ENCODE measurements at regions not wholly inside any gene's neighbourhood (a gene's known extent, or its start where the extent isn't known, plus 50 kb on each side); places are given as distances from the start of the nearest gene placed in this dataset.

DNA sequence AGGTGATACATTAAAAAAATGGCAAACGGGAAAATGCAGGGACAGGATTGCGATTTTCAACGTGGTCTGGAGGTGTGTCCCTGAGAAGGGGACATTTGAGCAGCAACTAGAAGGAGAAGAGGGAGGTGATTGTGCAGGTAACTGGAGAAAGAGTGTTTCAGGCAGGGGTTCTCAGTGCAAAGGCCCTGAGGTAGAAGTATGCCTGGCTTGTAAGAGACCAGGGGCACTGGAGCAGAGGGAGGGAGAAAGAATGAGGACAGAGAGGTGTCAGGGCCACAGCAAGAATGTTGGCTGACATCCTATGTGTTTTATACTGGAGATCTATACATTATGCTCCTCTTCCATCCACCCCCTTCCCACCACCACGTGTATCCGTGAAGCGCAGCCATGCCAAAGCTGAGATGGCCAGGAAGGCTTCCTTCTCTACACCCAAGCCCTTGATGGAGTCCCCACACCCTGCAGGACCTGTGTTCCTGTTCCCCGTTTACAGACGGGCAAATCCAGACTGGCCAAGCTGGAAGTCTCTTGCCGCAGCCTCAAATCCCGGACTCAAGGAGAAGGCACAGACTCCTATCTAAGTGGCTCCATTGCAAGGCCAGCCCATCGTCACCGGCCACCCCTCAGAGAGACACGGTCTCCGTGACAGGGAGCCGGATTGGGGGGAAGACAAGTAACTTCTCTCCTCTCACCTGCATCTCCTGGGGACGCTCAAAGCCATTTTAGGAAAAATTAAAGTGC lies 416.1 kb downstream of the MN1 start:
- DNase-seq (ENCODE audit: low read depth in 2 of 2), result no peak

GRCh38 chr22:27386186-27386585 lies 415.4 kb downstream of the MN1 start:
- DNase-seq (ENCODE audit: low read depth in 2 of 2), result no peak

DNA sequence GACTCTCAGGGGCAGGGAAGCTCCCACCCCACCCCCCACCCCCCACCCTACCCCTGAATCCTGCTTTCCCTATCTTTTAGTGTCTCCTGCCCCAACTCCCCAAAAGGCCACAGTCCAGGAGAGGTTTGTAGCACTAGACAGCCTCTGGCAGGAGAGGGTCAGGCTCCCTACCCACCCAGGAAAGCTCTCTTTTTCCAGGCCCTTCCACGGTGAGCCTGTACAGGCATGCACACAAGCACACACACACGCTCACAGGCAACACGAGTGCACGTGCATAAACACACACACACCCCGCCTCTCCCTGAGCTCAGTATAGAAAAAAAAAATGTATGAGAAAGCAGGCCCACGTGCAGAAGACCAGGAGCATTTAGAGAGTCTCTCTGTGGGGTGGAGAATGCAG lies 414.0 kb downstream of the MN1 start:
- no peak for DNase-seq (ENCODE audit: low read depth in 2 of 2)

DNA sequence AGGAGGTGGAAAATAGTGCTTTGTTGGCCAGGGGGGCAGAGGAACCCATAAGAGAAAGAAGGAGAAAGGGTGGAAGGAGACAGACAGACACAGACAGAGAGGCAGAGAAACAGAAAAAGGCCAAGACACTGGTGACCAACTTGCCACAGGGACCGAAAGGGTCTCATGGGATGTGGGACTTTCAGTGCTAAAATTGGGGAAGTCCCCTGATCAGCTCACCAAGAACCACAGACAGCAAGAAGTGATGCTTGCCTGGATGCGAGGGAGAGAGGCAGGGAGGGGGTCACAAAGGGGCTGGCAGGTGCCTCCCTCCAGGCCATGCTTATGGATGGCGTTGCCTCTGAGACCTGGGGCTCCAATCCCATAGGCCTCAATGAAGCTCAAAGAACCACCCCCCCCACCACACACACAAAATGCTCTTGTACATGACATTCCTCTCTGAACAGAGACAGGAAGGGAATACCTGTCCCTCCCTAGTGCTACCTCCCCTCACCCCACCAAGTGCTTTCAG lies 413.4 kb downstream of the MN1 start:
- DNase-seq (ENCODE audit: low read depth in 2 of 2), result no peak

DNA sequence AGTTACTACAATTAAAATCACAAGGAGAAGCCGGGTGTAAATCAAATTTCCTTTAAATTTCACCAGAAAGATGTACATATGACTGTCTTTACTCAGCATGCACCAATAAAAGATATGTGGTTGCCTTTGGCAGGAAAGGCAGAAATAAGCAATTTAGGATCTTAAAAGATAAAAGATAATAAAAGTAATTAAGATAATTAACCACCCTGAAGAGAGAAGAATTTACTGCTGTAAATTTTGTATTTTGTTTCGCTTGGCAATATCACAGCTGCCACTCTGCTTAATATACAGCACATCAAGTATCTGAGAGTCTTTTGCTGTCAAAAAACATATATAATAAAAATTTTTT lies 411.9 kb downstream of the MN1 start:
- DNase-seq (ENCODE audit: low read depth in 2 of 2), result no peak

- DNase-seq (ENCODE audit: low read depth in 2 of 2), result no peak
Measured at GRCh38 chr22:27391092-27391770, 410.3 kb downstream of the MN1 start.

- DNase-seq (ENCODE audit: low read depth in 2 of 2), result no peak
Measured at GRCh38 chr22:27393371-27393770, 408.2 kb downstream of the MN1 start.

DNA sequence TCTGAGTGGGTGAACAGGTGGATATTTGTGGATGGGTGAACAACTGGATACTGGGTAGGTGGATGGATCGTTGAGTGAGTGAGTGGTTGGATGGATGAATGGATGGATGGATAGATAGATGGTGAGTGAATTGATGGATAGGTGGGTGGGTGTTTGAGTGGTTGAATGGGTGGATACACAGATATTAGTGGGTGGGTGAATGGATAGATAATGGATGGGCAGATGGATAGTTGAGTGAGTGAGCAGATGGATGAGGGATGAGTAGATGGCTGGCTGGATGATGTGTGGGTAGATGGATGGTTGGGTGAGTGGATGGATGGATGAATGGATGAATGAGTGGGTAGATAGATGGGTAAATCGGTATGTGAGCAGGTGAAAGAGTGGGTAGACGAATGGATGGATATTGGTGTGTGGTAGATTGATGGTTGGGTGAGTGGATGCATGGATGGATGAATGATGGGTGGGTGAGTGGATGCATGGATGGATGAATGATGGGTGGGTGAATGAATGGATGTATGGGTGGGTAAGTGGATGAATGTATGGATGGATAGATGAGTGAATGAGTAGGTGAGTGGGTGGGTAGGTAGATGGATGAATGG lies 406.7 kb downstream of the MN1 start:
- no peak for DNase-seq (ENCODE audit: low read depth in 2 of 2)

DNA sequence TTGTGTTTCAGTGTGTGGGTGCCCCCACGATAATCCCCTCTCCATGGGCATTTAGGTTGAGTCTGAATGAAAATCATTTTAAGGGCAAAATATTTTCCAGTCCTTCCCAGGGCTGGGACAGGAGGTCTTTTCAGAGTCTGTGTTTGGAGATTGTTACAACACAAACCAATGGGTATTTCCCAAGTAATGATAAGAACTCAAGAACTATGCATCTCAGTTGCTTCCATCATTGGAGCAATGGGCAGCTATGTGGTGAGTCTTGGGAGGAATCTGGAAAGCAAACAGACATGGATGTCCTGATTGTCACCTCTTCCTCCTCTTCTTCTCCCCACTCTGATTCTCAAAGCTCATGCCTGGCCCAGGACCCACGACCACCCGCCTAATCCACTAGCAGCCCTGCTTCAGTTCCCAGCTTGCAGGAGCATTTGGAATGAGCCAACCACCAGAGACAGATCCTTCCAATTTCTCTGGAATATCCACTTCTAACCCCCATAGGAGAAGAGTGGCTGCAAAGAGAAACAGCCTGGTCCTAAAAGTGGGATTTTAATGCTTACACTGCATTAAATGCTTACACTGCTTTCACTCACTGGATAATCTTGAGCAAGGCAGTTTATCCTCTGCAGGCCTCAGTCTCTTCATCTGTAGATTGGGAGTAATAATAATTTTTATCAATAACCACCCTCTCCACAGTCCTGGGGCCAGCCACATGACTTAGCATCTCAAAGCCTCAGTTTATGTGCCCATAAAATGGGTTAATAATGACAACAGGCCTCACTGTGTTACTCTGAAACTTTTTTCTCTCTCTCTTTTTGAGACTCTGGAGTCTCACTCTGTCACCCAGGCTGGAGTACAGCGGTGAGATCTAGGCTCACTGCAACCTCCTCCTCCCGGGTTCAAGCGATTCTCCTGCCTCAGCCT lies 404.3 kb downstream of the MN1 start:
- DNase-seq (ENCODE audit: low read depth in 2 of 2), result no peak

- no peak for DNase-seq (ENCODE audit: low read depth in 2 of 2)
Measured at GRCh38 chr22:27397954-27398342, 403.6 kb downstream of the MN1 start.

- DNase-seq (ENCODE audit: low read depth in 2 of 2), result no peak
Measured at GRCh38 chr22:27399161-27399560, 402.4 kb downstream of the MN1 start.

DNA sequence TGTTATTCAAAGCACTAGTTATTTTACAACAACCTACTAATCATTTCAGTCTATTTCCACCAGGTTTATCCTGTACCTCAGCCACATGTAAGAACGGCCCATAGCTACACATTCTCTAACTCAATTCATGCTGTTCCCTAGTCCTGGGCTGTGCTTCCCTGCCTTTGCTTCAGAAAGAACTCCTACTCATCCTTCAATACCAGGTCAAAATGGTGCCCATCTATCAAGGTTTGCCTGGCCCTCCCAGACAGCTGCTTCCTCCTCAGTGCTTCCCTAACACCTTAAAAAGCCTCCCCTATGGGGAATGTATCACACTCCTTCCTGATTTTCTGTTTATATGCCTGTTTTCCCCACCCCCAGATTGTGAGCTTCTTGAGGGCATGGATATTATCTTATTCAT lies 400.7 kb downstream of the MN1 start:
- no peak for DNase-seq (ENCODE audit: low read depth in 2 of 2)

DNA sequence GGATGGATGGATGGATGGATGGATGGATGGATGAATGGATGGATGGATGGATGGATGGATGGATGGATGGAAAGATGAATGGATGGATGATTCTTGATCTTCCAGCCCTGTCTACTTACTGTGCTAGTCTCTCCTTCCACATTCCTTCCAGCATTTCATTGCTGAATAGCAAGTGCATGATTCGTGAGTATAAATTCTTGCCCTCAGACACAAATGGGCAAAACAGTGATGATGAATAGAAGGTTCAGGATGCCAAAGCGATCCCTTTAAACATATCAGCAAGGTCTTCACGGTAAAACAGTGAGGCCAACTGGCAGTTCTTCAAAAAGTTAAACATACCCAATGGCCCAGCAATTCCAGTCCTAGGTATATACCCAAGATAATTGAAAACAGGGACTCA lies 400.2 kb downstream of the MN1 start:
- DNase-seq (ENCODE audit: low read depth in 2 of 2), result no peak

- DNase-seq (ENCODE audit: low read depth in 2 of 2), result no peak
Measured at GRCh38 chr22:27404441-27404840, 397.1 kb downstream of the MN1 start.

DNA sequence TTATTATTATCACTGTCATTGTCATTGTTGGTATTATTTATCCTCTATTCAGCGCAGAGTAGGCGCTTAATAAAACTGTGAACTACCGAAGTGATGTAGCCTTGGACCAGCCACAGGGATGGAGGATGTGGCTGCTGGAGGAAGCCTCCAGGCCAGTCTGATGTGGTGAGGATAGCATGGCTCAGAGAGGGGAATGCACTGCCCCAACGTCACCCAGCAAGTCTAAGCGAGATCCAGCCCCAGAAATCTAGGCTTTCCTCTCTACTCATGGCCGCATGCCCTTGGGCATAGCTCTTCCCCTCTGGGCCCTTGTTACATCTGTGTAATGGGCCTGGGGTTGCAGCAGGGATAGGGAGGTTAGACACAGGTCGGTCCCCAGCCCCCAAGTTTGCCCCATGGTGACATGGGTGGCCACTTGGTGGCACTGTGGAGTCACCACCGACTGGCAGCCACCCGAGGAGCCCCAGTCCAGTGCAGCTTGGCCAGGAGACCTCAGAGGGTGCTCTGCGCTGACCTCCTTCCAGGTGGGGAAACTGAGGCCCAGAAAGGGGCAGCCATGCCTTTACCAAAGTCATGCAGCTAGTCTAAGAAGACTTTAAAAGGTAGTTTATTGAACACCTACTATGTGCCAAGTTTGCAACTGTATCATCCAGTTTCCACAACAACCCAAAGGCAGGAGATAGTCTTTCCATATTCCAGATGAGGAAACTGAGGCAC lies 395.7 kb downstream of the MN1 start:
- DNase-seq (ENCODE audit: low read depth in 2 of 2), result peak in 1 of 2 donors; percentile 28

- no peak for DNase-seq (ENCODE audit: low read depth in 2 of 2)
Measured at GRCh38 chr22:27406389-27406861, 395.1 kb downstream of the MN1 start.

- DNase-seq (ENCODE audit: low read depth in 2 of 2), result no peak
Measured at GRCh38 chr22:27407369-27407985, 394.1 kb downstream of the MN1 start.

- no peak for DNase-seq (ENCODE audit: low read depth in 2 of 2)
Measured at GRCh38 chr22:27408068-27408467, 393.5 kb downstream of the MN1 start.

DNA sequence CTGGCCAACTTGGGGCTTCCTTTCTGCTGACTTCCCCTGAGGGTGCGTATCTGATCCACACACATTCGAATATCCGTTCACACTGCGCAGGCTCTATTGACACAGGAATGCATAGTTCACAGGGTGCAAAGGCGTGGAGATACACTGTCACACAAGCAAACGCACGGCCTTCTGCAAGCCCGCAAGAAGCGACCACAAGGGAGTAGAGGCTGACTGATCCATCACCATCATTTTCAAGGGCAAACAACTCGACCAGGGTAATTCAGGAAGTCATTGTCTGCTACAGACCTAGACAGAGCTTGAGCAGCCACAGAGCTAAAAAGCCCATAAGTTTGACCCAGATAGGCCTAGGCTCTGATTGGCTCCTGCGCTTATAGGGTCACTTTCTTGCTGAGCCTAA lies 392.3 kb downstream of the MN1 start:
- DNase-seq (ENCODE audit: low read depth in 2 of 2), result no peak

DNA sequence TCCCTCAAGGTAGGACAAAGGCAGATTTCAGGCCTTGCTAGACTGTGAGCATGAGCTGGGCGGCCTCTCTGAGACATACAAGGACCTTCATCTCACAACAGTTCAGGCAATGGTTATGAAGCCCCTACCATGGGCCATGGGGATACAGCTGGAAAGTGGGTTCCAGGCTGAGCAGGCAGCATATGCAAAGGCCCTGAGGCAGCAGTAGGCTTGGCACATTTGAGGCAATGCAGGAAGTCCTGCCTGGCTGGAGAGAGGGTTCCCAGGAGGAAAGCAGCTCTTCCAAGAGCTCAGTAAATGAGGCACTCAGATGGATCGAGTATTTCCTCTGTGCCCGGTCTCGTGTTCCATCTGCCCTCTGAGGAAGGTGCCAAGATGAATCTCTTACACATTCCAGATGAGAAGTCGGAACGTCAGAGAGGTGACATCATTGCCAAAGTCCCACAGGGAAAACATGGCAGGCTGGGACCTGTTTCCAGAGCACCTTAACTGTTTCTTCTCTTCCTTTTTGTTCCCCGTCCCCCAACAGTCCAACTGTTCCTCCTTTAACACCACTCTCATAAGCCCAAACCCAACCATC lies 388.6 kb downstream of the MN1 start:
- no peak for DNase-seq (ENCODE audit: low read depth in 2 of 2)
